Thyroid gland (tissue), 4 donors: ENCODE measurements at regions not wholly inside any gene's neighbourhood (a gene's known extent, or its start where the extent isn't known, plus 50 kb on each side); places are given as distances from the start of the nearest gene placed in this dataset.

Experiments
- POLR2A ChIP-seq, 2 donors: fragments of 450-650 bp; IDR thresholded peaks; one replicate each; pipeline ENCODE4 v1.6.1; 2017; ENCODE audit warnings: antibody characterized with exemption in 2 of 2, mild to moderate bottlenecking in 2 of 2, moderate library complexity in 1 of 2
- TF ChIP-seq, protein P1 (sequence below), 6 experiments: fragments of 200-600 bp in 3 of 6; fragments of 450-650 bp in 3 of 6; sonication (generic) in 3 of 6; IDR thresholded peaks; one replicate each; pipeline ENCODE4 v1.5.1; 2016 to 2019; ENCODE audit warnings: antibody characterized with exemption in 6 of 6, mild to moderate bottlenecking in 2 of 6, inconsistent platforms in 1 of 6, moderate library complexity in 1 of 6

DNA sequence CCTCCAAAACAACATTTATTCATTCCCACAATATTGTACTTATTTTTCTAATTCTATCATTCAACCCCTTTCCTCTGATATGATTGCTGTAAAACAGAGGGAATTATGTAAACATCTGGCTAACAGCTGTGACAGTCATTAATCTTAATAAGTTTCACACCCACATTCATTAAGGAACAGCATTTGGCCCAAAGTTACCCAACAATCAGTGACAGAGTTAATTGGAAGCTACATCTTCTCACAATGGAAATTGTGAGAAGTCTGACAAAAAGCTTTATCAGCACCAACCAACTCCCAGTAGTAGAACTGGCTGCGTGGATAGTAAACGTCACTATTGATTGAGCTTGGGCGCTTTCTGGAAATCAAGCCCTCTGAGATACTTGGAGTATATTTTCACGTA is 165.8 kb upstream of the SLC24A5 start:
- TF ChIP-seq, protein P1, sequence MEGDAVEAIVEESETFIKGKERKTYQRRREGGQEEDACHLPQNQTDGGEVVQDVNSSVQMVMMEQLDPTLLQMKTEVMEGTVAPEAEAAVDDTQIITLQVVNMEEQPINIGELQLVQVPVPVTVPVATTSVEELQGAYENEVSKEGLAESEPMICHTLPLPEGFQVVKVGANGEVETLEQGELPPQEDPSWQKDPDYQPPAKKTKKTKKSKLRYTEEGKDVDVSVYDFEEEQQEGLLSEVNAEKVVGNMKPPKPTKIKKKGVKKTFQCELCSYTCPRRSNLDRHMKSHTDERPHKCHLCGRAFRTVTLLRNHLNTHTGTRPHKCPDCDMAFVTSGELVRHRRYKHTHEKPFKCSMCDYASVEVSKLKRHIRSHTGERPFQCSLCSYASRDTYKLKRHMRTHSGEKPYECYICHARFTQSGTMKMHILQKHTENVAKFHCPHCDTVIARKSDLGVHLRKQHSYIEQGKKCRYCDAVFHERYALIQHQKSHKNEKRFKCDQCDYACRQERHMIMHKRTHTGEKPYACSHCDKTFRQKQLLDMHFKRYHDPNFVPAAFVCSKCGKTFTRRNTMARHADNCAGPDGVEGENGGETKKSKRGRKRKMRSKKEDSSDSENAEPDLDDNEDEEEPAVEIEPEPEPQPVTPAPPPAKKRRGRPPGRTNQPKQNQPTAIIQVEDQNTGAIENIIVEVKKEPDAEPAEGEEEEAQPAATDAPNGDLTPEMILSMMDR (IDR thresholded peaks at IDR 0.05): no peak
- no peak for TF ChIP-seq POLR2A (IDR thresholded peaks at IDR 0.05)
